ENCODE measurements at regions not wholly inside any gene's neighbourhood (a gene's known extent, or its start where the extent isn't known, plus 50 kb on each side); places are given as distances from the start of the nearest gene placed in this dataset.

GRCh38 chr10:91024541-91024940, 103.7 kb upstream of the ANKRD1 start:
- H3K36me3 ChIP-seq (ENCODE audit: low read depth), result no peaks in the 10 kb centered on the region
- POLR2A ChIA-PET (ENCODE audit: unreplicated experiment), result no interaction called here
- no peaks in the 10 kb centered on the region for H4K20me1 ChIP-seq (ENCODE audit: insufficient read depth)
- intact Hi-C loops (cut with micrococcal nuclease; ENCODE audit: unreplicated experiment), result no loop called here
- H2AFZ ChIP-seq, result no peak overlapping the region
- no peak for DNase-seq
- H3K27ac ChIP-seq, result no peak overlapping the region
- H3K27me3 ChIP-seq (ENCODE audit: insufficient read depth, low read depth), result no peaks in the 10 kb centered on the region
- no peak overlapping the region for H3K4me2 ChIP-seq
- no TSS peak for BruUV-seq (replicated peaks)
- no peaks in the 10 kb centered on the region for H3F3A ChIP-seq (ENCODE audit: insufficient read depth, low read depth)
- no peaks in the 10 kb centered on the region for H3K9me3 ChIP-seq (ENCODE audit: insufficient read depth, low read depth)
- no peaks in the 10 kb centered on the region for H3K9me2 ChIP-seq (ENCODE audit: insufficient read depth)
- no peak overlapping the region for H3K4me3 ChIP-seq
- no peak for TF ChIP-seq EZH2 (IDR thresholded peaks at IDR 0.05; ENCODE audit: low read depth)
- TF ChIP-seq, protein P1, sequence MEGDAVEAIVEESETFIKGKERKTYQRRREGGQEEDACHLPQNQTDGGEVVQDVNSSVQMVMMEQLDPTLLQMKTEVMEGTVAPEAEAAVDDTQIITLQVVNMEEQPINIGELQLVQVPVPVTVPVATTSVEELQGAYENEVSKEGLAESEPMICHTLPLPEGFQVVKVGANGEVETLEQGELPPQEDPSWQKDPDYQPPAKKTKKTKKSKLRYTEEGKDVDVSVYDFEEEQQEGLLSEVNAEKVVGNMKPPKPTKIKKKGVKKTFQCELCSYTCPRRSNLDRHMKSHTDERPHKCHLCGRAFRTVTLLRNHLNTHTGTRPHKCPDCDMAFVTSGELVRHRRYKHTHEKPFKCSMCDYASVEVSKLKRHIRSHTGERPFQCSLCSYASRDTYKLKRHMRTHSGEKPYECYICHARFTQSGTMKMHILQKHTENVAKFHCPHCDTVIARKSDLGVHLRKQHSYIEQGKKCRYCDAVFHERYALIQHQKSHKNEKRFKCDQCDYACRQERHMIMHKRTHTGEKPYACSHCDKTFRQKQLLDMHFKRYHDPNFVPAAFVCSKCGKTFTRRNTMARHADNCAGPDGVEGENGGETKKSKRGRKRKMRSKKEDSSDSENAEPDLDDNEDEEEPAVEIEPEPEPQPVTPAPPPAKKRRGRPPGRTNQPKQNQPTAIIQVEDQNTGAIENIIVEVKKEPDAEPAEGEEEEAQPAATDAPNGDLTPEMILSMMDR (conservative IDR thresholded peaks at IDR 0.05), result no peak
- H3K79me2 ChIP-seq (ENCODE audit: low read depth), result no peaks in the 10 kb centered on the region
- no peaks in the 10 kb centered on the region for H3K4me1 ChIP-seq (replicated peaks; ENCODE audit: insufficient read depth)
- CTCF ChIA-PET, result interaction anchor here (0.6 kb wide), 1 partner anchor 152 kb away, joined by 4 read pairs; no protein-coding TSS in a partner anchor

DNA sequence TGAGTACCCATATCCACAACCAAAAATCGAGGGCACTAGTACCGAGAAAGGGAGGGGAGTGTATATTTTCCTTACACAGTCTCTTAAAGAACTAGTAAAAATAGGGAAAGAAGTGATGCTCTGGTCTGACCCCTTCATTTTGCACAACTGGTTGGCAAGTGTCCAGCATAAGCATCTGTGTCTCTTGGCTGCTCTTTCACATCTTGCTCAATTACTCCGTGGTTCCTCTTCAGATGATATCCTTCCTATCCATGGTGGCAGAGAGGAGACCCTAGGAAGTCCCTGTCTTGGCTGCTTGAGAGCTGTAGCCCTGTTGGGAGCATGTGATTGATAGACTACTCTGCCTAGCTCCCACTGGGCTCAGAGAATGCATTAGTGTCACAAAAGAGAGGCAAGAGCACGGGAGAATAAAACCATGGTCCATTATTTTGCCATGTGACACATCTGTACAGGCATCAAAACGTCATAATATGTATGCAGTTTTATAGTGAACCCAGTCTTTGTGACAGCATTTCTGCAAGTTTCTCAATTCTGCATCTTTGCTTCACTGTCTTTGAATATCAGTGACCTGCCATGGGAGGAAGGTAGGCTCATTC, 111.8 kb upstream of the ANKRD1 start:
- ChIA-PET POLR2A (ENCODE audit: unreplicated experiment) (no interaction called here), CTCF (no interaction called here)
- Histone ChIP-seq H3K27ac (no peak overlapping the region), H3K4me1 (replicated peaks; ENCODE audit: insufficient read depth) (no peaks in the 10 kb centered on the region), H3K4me3 (no peak overlapping the region), H3F3A (ENCODE audit: insufficient read depth, low read depth) (no peaks in the 10 kb centered on the region), H3K27me3 (ENCODE audit: insufficient read depth, low read depth) (no peaks in the 10 kb centered on the region), H3K9me3 (ENCODE audit: insufficient read depth, low read depth) (no peaks in the 10 kb centered on the region), H3K79me2 (ENCODE audit: low read depth) (no peaks in the 10 kb centered on the region), H4K20me1 (ENCODE audit: insufficient read depth) (no peaks in the 10 kb centered on the region), H3K9me2 (ENCODE audit: insufficient read depth) (no peaks in the 10 kb centered on the region), H3K4me2 (no peak overlapping the region), H3K36me3 (ENCODE audit: low read depth) (no peaks in the 10 kb centered on the region), H2AFZ (no peak overlapping the region)
- TF ChIP-seq, protein P1 (conservative IDR thresholded peaks at IDR 0.05), result no peak
- no peak for TF ChIP-seq EZH2 (IDR thresholded peaks at IDR 0.05; ENCODE audit: low read depth)
- DNase-seq, result no peak
- intact Hi-C loops (cut with micrococcal nuclease; ENCODE audit: unreplicated experiment), result no loop called here
- no TSS peak for BruUV-seq (replicated peaks)

- no peaks in the 10 kb centered on the region for H3K36me3 ChIP-seq (ENCODE audit: low read depth)
- H2AFZ ChIP-seq, result no peak overlapping the region
- H3K79me2 ChIP-seq (ENCODE audit: low read depth), result no peaks in the 10 kb centered on the region
- H3K27ac ChIP-seq, result no peak overlapping the region
- no peaks in the 10 kb centered on the region for H3K9me2 ChIP-seq (ENCODE audit: insufficient read depth)
- ChIA-PET POLR2A (ENCODE audit: unreplicated experiment) (no interaction called here), CTCF (no interaction called here)
- H3F3A ChIP-seq (ENCODE audit: insufficient read depth, low read depth), result no peaks in the 10 kb centered on the region
- no peak overlapping the region for H3K4me2 ChIP-seq
- DNase-seq, result no peak
- H4K20me1 ChIP-seq (ENCODE audit: insufficient read depth), result no peaks in the 10 kb centered on the region
- TF ChIP-seq, protein P1 (conservative IDR thresholded peaks at IDR 0.05), result no peak
- no peak for TF ChIP-seq EZH2 (IDR thresholded peaks at IDR 0.05; ENCODE audit: low read depth)
- intact Hi-C loops (cut with micrococcal nuclease; ENCODE audit: unreplicated experiment), result no loop called here
- BruUV-seq (replicated peaks), result no TSS peak
- no peaks in the 10 kb centered on the region for H3K9me3 ChIP-seq (ENCODE audit: insufficient read depth, low read depth)
- no peaks in the 10 kb centered on the region for H3K4me1 ChIP-seq (replicated peaks; ENCODE audit: insufficient read depth)
- no peaks in the 10 kb centered on the region for H3K27me3 ChIP-seq (ENCODE audit: insufficient read depth, low read depth)
- H3K4me3 ChIP-seq, result no peak overlapping the region
These were observed 112.5 kb upstream of the ANKRD1 start for GRCh38 chr10:91033324-91033950.

All from PC-9 (cell line).